ENCODE measurements at regions not wholly inside any gene's neighbourhood (a gene's known extent, or its start where the extent isn't known, plus 50 kb on each side); places are given as distances from the start of the nearest gene placed in this dataset.
A peak's percentile ranks its signal among the peaks of the same experiment; 100 is the strongest.

GRCh38 chr1:113241237-113241636 lies 149.1 kb upstream of the MAGI3 start:
- TF ChIP-seq CTCF (conservative IDR thresholded peaks at IDR 0.05; ENCODE audit: low read depth, low read length) (no peak), EZH2 (IDR thresholded peaks at IDR 0.05; ENCODE audit: low read length, unreplicated experiment) (no peak)
- Histone ChIP-seq H3K4me2 (ENCODE audit: low read length) (no peak overlapping the region), H3F3A (ENCODE audit: low read length, unreplicated experiment) (no peaks in the 10 kb centered on the region), H3K36me3 (ENCODE audit: low read depth, low read length) (no peaks in the 10 kb centered on the region), H3K27ac (ENCODE audit: low read length) (no peak overlapping the region), H3K9me3 (ENCODE audit: low read length) (no peaks in the 10 kb centered on the region), H3K9me2 (replicated peaks; ENCODE audit: low read length) (no peaks in the 10 kb centered on the region), H3K4me3 (ENCODE audit: low read length) (no peak overlapping the region), H3K9ac (ENCODE audit: low read length) (no peak overlapping the region), H2AFZ (ENCODE audit: low read length) (no peak overlapping the region), H3K79me2 (ENCODE audit: low read length) (no peaks in the 10 kb centered on the region), H3K27me3 (ENCODE audit: low read length) (no peaks in the 10 kb centered on the region), H3K4me1 (ENCODE audit: insufficient read depth, low read length) (no peaks in the 10 kb centered on the region), H4K20me1 (ENCODE audit: low read length) (no peaks in the 10 kb centered on the region)
- ATAC-seq (no peak), DNase-seq (no peak)
- intact Hi-C loops (cut with micrococcal nuclease): no loop called here
- no TSS peak for BruUV-seq (replicated peaks)
- ChIA-PET CTCF (no interaction called here), POLR2A (ENCODE audit: unreplicated experiment) (no interaction called here)

- CTCF ChIA-PET: no interaction called here
- Histone ChIP-seq H3K9me3 (ENCODE audit: low read length) (no peaks in the 10 kb centered on the region), H3K4me3 (ENCODE audit: low read length) (no peak overlapping the region), H4K20me1 (ENCODE audit: low read length) (no peaks in the 10 kb centered on the region), H3K36me3 (ENCODE audit: low read depth, low read length) (no peaks in the 10 kb centered on the region), H3K79me2 (ENCODE audit: low read length) (no peaks in the 10 kb centered on the region), H3K27me3 (ENCODE audit: low read length) (no peaks in the 10 kb centered on the region), H2AFZ (ENCODE audit: low read length) (0 out of 2 replicates have a peak overlapping the region, but pooled peaks have one; percentile 4), H3K9me2 (replicated peaks; ENCODE audit: low read length) (no peaks in the 10 kb centered on the region), H3K4me1 (ENCODE audit: insufficient read depth, low read length) (no peaks in the 10 kb centered on the region), H3K4me2 (ENCODE audit: low read length) (no peak overlapping the region), H3K27ac (ENCODE audit: low read length) (no peak overlapping the region), H3K9ac (ENCODE audit: low read length) (no peak overlapping the region), H3F3A (ENCODE audit: low read length, unreplicated experiment) (no peaks in the 10 kb centered on the region)
- intact Hi-C loops (cut with micrococcal nuclease): no loop called here
- ATAC-seq (no peak), DNase-seq (peak; percentile 38)
- no peak for TF ChIP-seq CTCF (conservative IDR thresholded peaks at IDR 0.05; ENCODE audit: low read depth, low read length)
- no peak for TF ChIP-seq EZH2phosphoT487 (IDR thresholded peaks at IDR 0.05; ENCODE audit: borderline replicate concordance, low read length)
- no peak for TF ChIP-seq EZH2 (IDR thresholded peaks at IDR 0.05; ENCODE audit: low read length, unreplicated experiment)
- POLR2A ChIA-PET (ENCODE audit: unreplicated experiment): no interaction called here
- BruUV-seq (replicated peaks): no TSS peak
These were observed 147.8 kb upstream of the MAGI3 start for GRCh38 chr1:113242481-113242880.

- no peak overlapping the region for H3K4me3 ChIP-seq (ENCODE audit: low read length)
- H3K4me1 ChIP-seq (ENCODE audit: insufficient read depth, low read length): no peaks in the 10 kb centered on the region
- intact Hi-C loops (cut with micrococcal nuclease): no loop called here
- H3F3A ChIP-seq (ENCODE audit: low read length, unreplicated experiment): no peaks in the 10 kb centered on the region
- H3K79me2 ChIP-seq (ENCODE audit: low read length): no peaks in the 10 kb centered on the region
- H2AFZ ChIP-seq (ENCODE audit: low read length): no peak overlapping the region
- no TSS peak for BruUV-seq (replicated peaks)
- no peaks in the 10 kb centered on the region for H3K27me3 ChIP-seq (ENCODE audit: low read length)
- DNase-seq (no peak), ATAC-seq (no peak)
- no peaks in the 10 kb centered on the region for H3K9me3 ChIP-seq (ENCODE audit: low read length)
- no peak overlapping the region for H3K27ac ChIP-seq (ENCODE audit: low read length)
- H3K36me3 ChIP-seq (ENCODE audit: low read depth, low read length): no peaks in the 10 kb centered on the region
- POLR2A ChIA-PET (ENCODE audit: unreplicated experiment): no interaction called here
- no peak overlapping the region for H3K9ac ChIP-seq (ENCODE audit: low read length)
- no peaks in the 10 kb centered on the region for H3K9me2 ChIP-seq (replicated peaks; ENCODE audit: low read length)
- H3K4me2 ChIP-seq (ENCODE audit: low read length): no peak overlapping the region
- TF ChIP-seq EZH2phosphoT487 (IDR thresholded peaks at IDR 0.05; ENCODE audit: borderline replicate concordance, low read length) (no peak), EZH2 (IDR thresholded peaks at IDR 0.05; ENCODE audit: low read length, unreplicated experiment) (no peak), CTCF (conservative IDR thresholded peaks at IDR 0.05; ENCODE audit: low read depth, low read length) (no peak)
- CTCF ChIA-PET: no interaction called here
- H4K20me1 ChIP-seq (ENCODE audit: low read length): no peaks in the 10 kb centered on the region
These were observed 146.8 kb upstream of the MAGI3 start for GRCh38 chr1:113243529-113243928.

Measured in PC-3 (cell line).